GM23338 (cell line): ENCODE measurements at regions not wholly inside any gene's neighbourhood (a gene's known extent, or its start where the extent isn't known, plus 50 kb on each side); places are given as distances from the start of the nearest gene placed in this dataset.

ENCODE experiments used
- ATAC-seq: fragments of 200-7000 bp; cut with Tn5 transposase; 3 replicates; pipeline ENCODE4 v1.9.1; 2020
- DNase-seq: peaks from one replicate; pipeline ENCODE4 v3.0.0-alpha.2; 2015; ENCODE audit warnings: low spot score
- H2AFZ ChIP-seq: fragments of 200-600 bp; sonication (generic); 2 replicates; pipeline ENCODE4 v1.8.0; 2016; ENCODE audit warnings: antibody characterized with exemption, mild to moderate bottlenecking, moderate library complexity
- H3F3A ChIP-seq: fragments of 200-600 bp; sonication (generic); replicated peaks from 2 replicates; pipeline ENCODE4 v1.8.0; 2017; ENCODE audit warnings: antibody characterized with exemption, mixed run types, low read depth
- H3K27ac ChIP-seq: fragments of 200-600 bp; sonication (generic); 2 replicates; pipeline ENCODE4 v1.6.1; 2016; ENCODE audit warnings: low read depth
- H3K27me3 ChIP-seq: fragments of 200-600 bp; sonication (generic); 2 replicates; pipeline ENCODE4 v1.8.0; 2016; ENCODE audit warnings: mild to moderate bottlenecking, mixed run types, moderate library complexity; ENCODE audit not compliant: insufficient read depth
- H3K36me3 ChIP-seq: fragments of 200-600 bp; sonication (generic); 2 replicates; pipeline ENCODE4 v1.8.0; 2016; ENCODE audit warnings: mild to moderate bottlenecking; ENCODE audit not compliant: insufficient read depth
- H3K4me1 ChIP-seq: fragments of 200-600 bp; sonication (generic); 2 replicates; pipeline ENCODE4 v1.8.0; 2016; ENCODE audit warnings: mild to moderate bottlenecking, moderate library complexity; ENCODE audit not compliant: insufficient read depth
- H3K4me2 ChIP-seq: fragments of 200-600 bp; sonication (generic); 2 replicates; pipeline ENCODE4 v1.7.1; 2017; ENCODE audit warnings: mixed run types
- H3K4me3 ChIP-seq: fragments of 200-600 bp; sonication (generic); 2 replicates; pipeline ENCODE4 v1.6.1; 2016; ENCODE audit warnings: mixed run types
- H3K79me2 ChIP-seq: fragments of 200-600 bp; sonication (generic); replicated peaks from 2 replicates; pipeline ENCODE4 v1.8.0; 2017; ENCODE audit warnings: mild to moderate bottlenecking; ENCODE audit not compliant: insufficient read depth
- H3K9me2 ChIP-seq: fragments of 200-600 bp; sonication (generic); 2 replicates; pipeline ENCODE4 v1.8.0; 2017; ENCODE audit not compliant: insufficient read depth
- H4K20me1 ChIP-seq: fragments of 200-600 bp; sonication (generic); replicated peaks from 2 replicates; pipeline ENCODE4 v1.8.0; 2017; ENCODE audit warnings: mild to moderate bottlenecking; ENCODE audit not compliant: insufficient read depth
- H3K27ac Mint-ChIP-seq: 2 replicates; pipeline ENCODE4 v1.8.0; 2020; ENCODE audit warnings: inconsistent platforms, mild to moderate bottlenecking, moderate library complexity, mixed read lengths
- H3K27me3 Mint-ChIP-seq: 3 replicates; pipeline ENCODE4 v1.8.0; 2022; ENCODE audit warnings: low read depth, mild to moderate bottlenecking, moderate library complexity, mixed read lengths, inconsistent platforms; ENCODE audit not compliant: insufficient read depth, poor library complexity
- H3K36me3 Mint-ChIP-seq: 3 replicates; pipeline ENCODE4 v1.8.0; 2021; ENCODE audit warnings: low read depth, mild to moderate bottlenecking, inconsistent platforms, moderate library complexity, mixed read lengths
- H3K4me1 Mint-ChIP-seq: 3 replicates; pipeline ENCODE4 v1.8.0; 2020; ENCODE audit warnings: mild to moderate bottlenecking, inconsistent platforms, mixed read lengths
- H3K4me3 Mint-ChIP-seq: 3 replicates; pipeline ENCODE4 v1.8.0; 2021; ENCODE audit warnings: moderate library complexity, mild to moderate bottlenecking, inconsistent platforms, mixed read lengths
- H3K9me3 Mint-ChIP-seq: 3 replicates; pipeline ENCODE4 v1.8.0; 2020; ENCODE audit warnings: moderate library complexity, mild to moderate bottlenecking, inconsistent platforms, mixed read lengths
- CREB1 ChIP-seq: fragments of 250-450 bp; sonication (Bioruptor Pico); IDR thresholded peaks from 2 replicates; pipeline ENCODE4 v1.5.0; 2020; ENCODE audit warnings: low read depth, mild to moderate bottlenecking, moderate library complexity
- EZH2 ChIP-seq: fragments of 200-600 bp; sonication (generic); IDR thresholded peaks from one replicate; pipeline ENCODE4 v1.8.0; 2017; ENCODE audit warnings: antibody characterized with exemption, mild to moderate bottlenecking, low read depth; ENCODE audit not compliant: unreplicated experiment
- EZH2phosphoT487 ChIP-seq: fragments of 200-600 bp; sonication (generic); IDR thresholded peaks from one replicate; pipeline ENCODE4 v1.8.1; 2018; ENCODE audit warnings: antibody characterized with exemption; ENCODE audit not compliant: unreplicated experiment
- JUNB ChIP-seq: IDR thresholded peaks from one replicate; pipeline ENCODE4 v1.6.1; 2016; ENCODE audit warnings: antibody characterized with exemption; ENCODE audit not compliant: unreplicated experiment
- NANOG ChIP-seq: IDR thresholded peaks from 2 replicates; pipeline ENCODE4 v1.6.1; 2016; ENCODE audit warnings: antibody characterized with exemption, borderline replicate concordance
- POLR2AphosphoS5 ChIP-seq: IDR thresholded peaks from 2 replicates; pipeline ENCODE4 v1.6.1; 2016; ENCODE audit warnings: antibody characterized with exemption, low read depth
- STAT1 ChIP-seq: IDR thresholded peaks from one replicate; pipeline ENCODE4 v1.6.1; 2016; ENCODE audit warnings: antibody characterized with exemption; ENCODE audit not compliant: unreplicated experiment
- ZNF114 ChIP-seq: fragments of 250-450 bp; sonication (Bioruptor Pico); IDR thresholded peaks from 2 replicates; pipeline ENCODE4 v1.5.0; 2020; ENCODE audit warnings: mild to moderate bottlenecking, moderate library complexity
- ZNF331 ChIP-seq: fragments of 250-450 bp; sonication (Bioruptor Pico); IDR thresholded peaks from 2 replicates; pipeline ENCODE4 v1.5.0; 2020; ENCODE audit warnings: low read depth, mild to moderate bottlenecking, moderate library complexity
- TF ChIP-seq, protein P1 (sequence below), 2 experiments: fragments of 200-600 bp in 1 of 2; sonication (generic) in 1 of 2; conservative IDR thresholded peaks; 2 replicates each; pipeline versions ENCODE4 v1.5.1 to v1.6.1; 2016 to 2017; ENCODE audit warnings: antibody characterized with exemption in 2 of 2, low read depth in 2 of 2, mild to moderate bottlenecking in 2 of 2, moderate library complexity in 1 of 2
- TF ChIP-seq, protein P2 (sequence below): IDR thresholded peaks from 2 replicates; pipeline ENCODE4 v1.6.1; 2016; ENCODE audit warnings: antibody characterized with exemption
- TF ChIP-seq, protein P3 (sequence below): IDR thresholded peaks from one replicate; pipeline ENCODE4 v1.6.1; 2018; ENCODE audit warnings: antibody characterized with exemption; ENCODE audit not compliant: unreplicated experiment
- TF ChIP-seq, protein P4 (sequence below): fragments of 250-450 bp; sonication (Bioruptor Pico); IDR thresholded peaks from 2 replicates; pipeline ENCODE4 v1.5.0; 2020; ENCODE audit warnings: mild to moderate bottlenecking, moderate library complexity

DNA sequence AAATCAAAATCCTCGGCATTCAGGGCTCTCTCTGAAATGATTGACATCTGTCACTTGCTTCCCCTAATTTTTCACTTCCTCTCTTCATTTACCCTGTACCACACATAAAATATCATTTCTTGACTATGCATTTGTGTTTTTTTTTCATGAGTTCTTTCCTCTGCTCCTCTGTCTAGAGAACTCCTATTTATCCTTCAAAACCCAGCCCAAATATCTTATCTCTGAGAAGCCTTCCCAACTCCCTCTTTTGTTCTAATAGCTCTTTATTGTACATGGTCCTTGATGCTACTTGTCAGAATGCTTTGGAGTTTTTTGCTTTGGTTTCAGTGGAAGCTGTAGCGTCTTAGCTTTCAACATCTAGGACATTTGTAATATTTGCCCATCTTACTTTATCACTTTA is 190.2 kb upstream of the CTBP2 start:
- Histone ChIP-seq H3K36me3 (no peaks in the 10 kb centered on the region), H3F3A (no peaks in the 10 kb centered on the region), H3K27ac (no peak overlapping the region), H4K20me1 (no peaks in the 10 kb centered on the region), H3K4me2 (no peak overlapping the region), H2AFZ (no peak overlapping the region), H3K79me2 (no peaks in the 10 kb centered on the region), H3K27me3 (no peaks in the 10 kb centered on the region), H3K4me3 (no peak overlapping the region), H3K4me1 (no peaks in the 10 kb centered on the region; the same call in 1 of the 2 replicates), H3K9me2 (no peaks in the 10 kb centered on the region)
- H3K4me3 Mint-ChIP-seq, result no peak overlapping the region
- H3K4me1 Mint-ChIP-seq, result peaks cover 10% of the 10 kb centered on the region
- no peak for ATAC-seq
- H3K36me3 Mint-ChIP-seq, result no peaks in the 10 kb centered on the region; the same call in 2 of the 3 replicates
- TF ChIP-seq, protein P1, sequence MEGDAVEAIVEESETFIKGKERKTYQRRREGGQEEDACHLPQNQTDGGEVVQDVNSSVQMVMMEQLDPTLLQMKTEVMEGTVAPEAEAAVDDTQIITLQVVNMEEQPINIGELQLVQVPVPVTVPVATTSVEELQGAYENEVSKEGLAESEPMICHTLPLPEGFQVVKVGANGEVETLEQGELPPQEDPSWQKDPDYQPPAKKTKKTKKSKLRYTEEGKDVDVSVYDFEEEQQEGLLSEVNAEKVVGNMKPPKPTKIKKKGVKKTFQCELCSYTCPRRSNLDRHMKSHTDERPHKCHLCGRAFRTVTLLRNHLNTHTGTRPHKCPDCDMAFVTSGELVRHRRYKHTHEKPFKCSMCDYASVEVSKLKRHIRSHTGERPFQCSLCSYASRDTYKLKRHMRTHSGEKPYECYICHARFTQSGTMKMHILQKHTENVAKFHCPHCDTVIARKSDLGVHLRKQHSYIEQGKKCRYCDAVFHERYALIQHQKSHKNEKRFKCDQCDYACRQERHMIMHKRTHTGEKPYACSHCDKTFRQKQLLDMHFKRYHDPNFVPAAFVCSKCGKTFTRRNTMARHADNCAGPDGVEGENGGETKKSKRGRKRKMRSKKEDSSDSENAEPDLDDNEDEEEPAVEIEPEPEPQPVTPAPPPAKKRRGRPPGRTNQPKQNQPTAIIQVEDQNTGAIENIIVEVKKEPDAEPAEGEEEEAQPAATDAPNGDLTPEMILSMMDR (conservative IDR thresholded peaks at IDR 0.05; ENCODE audit: low read depth in 2 of 2), result no peak
- no peak for TF ChIP-seq NANOG
- no peak for TF ChIP-seq POLR2AphosphoS5
- no peak for TF ChIP-seq EZH2phosphoT487
- TF ChIP-seq, protein P2, sequence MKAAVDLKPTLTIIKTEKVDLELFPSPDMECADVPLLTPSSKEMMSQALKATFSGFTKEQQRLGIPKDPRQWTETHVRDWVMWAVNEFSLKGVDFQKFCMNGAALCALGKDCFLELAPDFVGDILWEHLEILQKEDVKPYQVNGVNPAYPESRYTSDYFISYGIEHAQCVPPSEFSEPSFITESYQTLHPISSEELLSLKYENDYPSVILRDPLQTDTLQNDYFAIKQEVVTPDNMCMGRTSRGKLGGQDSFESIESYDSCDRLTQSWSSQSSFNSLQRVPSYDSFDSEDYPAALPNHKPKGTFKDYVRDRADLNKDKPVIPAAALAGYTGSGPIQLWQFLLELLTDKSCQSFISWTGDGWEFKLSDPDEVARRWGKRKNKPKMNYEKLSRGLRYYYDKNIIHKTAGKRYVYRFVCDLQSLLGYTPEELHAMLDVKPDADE, result no peak
- TF ChIP-seq ZNF114 (CRISPR knock-in tag), result no peak
- TF ChIP-seq STAT1, result no peak
- no peak for TF ChIP-seq ZNF331 (CRISPR knock-in tag)
- TF ChIP-seq, protein P3, sequence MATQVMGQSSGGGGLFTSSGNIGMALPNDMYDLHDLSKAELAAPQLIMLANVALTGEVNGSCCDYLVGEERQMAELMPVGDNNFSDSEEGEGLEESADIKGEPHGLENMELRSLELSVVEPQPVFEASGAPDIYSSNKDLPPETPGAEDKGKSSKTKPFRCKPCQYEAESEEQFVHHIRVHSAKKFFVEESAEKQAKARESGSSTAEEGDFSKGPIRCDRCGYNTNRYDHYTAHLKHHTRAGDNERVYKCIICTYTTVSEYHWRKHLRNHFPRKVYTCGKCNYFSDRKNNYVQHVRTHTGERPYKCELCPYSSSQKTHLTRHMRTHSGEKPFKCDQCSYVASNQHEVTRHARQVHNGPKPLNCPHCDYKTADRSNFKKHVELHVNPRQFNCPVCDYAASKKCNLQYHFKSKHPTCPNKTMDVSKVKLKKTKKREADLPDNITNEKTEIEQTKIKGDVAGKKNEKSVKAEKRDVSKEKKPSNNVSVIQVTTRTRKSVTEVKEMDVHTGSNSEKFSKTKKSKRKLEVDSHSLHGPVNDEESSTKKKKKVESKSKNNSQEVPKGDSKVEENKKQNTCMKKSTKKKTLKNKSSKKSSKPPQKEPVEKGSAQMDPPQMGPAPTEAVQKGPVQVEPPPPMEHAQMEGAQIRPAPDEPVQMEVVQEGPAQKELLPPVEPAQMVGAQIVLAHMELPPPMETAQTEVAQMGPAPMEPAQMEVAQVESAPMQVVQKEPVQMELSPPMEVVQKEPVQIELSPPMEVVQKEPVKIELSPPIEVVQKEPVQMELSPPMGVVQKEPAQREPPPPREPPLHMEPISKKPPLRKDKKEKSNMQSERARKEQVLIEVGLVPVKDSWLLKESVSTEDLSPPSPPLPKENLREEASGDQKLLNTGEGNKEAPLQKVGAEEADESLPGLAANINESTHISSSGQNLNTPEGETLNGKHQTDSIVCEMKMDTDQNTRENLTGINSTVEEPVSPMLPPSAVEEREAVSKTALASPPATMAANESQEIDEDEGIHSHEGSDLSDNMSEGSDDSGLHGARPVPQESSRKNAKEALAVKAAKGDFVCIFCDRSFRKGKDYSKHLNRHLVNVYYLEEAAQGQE, result no peak
- TF ChIP-seq, protein P4, sequence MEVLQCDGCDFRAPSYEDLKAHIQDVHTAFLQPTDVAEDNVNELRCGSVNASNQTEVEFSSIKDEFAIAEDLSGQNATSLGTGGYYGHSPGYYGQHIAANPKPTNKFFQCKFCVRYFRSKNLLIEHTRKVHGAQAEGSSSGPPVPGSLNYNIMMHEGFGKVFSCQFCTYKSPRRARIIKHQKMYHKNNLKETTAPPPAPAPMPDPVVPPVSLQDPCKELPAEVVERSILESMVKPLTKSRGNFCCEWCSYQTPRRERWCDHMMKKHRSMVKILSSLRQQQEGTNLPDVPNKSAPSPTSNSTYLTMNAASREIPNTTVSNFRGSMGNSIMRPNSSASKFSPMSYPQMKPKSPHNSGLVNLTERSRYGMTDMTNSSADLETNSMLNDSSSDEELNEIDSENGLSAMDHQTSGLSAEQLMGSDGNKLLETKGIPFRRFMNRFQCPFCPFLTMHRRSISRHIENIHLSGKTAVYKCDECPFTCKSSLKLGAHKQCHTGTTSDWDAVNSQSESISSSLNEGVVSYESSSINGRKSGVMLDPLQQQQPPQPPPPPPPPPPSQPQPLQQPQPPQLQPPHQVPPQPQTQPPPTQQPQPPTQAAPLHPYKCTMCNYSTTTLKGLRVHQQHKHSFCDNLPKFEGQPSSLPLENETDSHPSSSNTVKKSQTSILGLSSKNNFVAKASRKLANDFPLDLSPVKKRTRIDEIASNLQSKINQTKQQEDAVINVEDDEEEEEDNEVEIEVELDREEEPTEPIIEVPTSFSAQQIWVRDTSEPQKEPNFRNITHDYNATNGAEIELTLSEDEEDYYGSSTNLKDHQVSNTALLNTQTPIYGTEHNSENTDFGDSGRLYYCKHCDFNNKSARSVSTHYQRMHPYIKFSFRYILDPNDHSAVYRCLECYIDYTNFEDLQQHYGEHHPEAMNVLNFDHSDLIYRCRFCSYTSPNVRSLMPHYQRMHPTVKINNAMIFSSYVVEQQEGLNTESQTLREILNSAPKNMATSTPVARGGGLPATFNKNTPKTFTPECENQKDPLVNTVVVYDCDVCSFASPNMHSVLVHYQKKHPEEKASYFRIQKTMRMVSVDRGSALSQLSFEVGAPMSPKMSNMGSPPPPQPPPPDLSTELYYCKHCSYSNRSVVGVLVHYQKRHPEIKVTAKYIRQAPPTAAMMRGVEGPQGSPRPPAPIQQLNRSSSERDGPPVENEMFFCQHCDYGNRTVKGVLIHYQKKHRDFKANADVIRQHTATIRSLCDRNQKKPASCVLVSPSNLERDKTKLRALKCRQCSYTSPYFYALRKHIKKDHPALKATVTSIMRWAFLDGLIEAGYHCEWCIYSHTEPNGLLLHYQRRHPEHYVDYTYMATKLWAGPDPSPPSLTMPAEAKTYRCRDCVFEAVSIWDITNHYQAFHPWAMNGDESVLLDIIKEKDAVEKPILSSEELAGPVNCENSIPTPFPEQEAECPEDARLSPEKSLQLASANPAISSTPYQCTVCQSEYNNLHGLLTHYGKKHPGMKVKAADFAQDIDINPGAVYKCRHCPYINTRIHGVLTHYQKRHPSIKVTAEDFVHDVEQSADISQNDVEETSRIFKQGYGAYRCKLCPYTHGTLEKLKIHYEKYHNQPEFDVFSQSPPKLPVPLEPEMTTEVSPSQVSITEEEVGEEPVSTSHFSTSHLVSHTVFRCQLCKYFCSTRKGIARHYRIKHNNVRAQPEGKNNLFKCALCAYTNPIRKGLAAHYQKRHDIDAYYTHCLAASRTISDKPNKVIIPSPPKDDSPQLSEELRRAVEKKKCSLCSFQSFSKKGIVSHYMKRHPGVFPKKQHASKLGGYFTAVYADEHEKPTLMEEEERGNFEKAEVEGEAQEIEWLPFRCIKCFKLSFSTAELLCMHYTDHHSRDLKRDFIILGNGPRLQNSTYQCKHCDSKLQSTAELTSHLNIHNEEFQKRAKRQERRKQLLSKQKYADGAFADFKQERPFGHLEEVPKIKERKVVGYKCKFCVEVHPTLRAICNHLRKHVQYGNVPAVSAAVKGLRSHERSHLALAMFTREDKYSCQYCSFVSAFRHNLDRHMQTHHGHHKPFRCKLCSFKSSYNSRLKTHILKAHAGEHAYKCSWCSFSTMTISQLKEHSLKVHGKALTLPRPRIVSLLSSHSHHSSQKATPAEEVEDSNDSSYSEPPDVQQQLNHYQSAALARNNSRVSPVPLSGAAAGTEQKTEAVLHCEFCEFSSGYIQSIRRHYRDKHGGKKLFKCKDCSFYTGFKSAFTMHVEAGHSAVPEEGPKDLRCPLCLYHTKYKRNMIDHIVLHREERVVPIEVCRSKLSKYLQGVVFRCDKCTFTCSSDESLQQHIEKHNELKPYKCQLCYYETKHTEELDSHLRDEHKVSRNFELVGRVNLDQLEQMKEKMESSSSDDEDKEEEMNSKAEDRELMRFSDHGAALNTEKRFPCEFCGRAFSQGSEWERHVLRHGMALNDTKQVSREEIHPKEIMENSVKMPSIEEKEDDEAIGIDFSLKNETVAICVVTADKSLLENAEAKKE (CRISPR knock-in tag), result no peak
- TF ChIP-seq CREB1 (CRISPR knock-in tag), result no peak
- TF ChIP-seq EZH2, result no peak
- no peak for TF ChIP-seq JUNB
- DNase-seq, result no peak
- H3K27me3 Mint-ChIP-seq, result peaks cover 9% of the 10 kb centered on the region
- H3K9me3 Mint-ChIP-seq, result peaks cover 7% of the 10 kb centered on the region
- no peak overlapping the region for H3K27ac Mint-ChIP-seq
